ENCODE measurements at regions not wholly inside any gene's neighbourhood (a gene's known extent, or its start where the extent isn't known, plus 50 kb on each side); places are given as distances from the start of the nearest gene placed in this dataset.
"Not testable (repeated sequence)": the region's sequence is repeated elsewhere in the genome, so short reads cannot be mapped to it uniquely, and the experiment has no call there.

- no peaks in the 10 kb centered on the region for H3K36me3 Mint-ChIP-seq (ENCODE audit: low read depth)
- H3K27me3 Mint-ChIP-seq: no peaks in the 10 kb centered on the region
- no peak overlapping the region for H3K27ac Mint-ChIP-seq
- intact Hi-C loops (cut with DNase I, micrococcal nuclease): no loop called here
- H3K9me3 Mint-ChIP-seq (ENCODE audit: low read depth): peaks cover 8% of the 10 kb centered on the region
- DNase-seq (no peak), ATAC-seq (no peak)
- ChIA-PET CTCF (no interaction called here), POLR2A (no interaction called here)
- no peak overlapping the region for H3K4me3 Mint-ChIP-seq
- H3K4me1 Mint-ChIP-seq: no peaks in the 10 kb centered on the region
Measured at GRCh38 chr14:82785756-82786482, 1252.3 kb upstream of the SEL1L start.

- intact Hi-C loops (cut with DNase I, micrococcal nuclease): no loop called here
- no peak for ATAC-seq
- H3K27me3 Mint-ChIP-seq: no peaks in the 10 kb centered on the region
- CTCF ChIA-PET: no interaction called here
- H3K9me3 Mint-ChIP-seq (ENCODE audit: low read depth): peaks cover 5% of the 10 kb centered on the region
- H3K4me1 Mint-ChIP-seq: no peaks in the 10 kb centered on the region
- no peak overlapping the region for H3K27ac Mint-ChIP-seq
- POLR2A ChIA-PET: no interaction called here
- no peak for DNase-seq
- no peak overlapping the region for H3K4me3 Mint-ChIP-seq
- H3K36me3 Mint-ChIP-seq (ENCODE audit: low read depth): no peaks in the 10 kb centered on the region
Measured at GRCh38 chr14:82786483-82786880, 1252.8 kb upstream of the SEL1L start.

GRCh38 chr14:82796086-82796485, 1262.4 kb upstream of the SEL1L start:
- ATAC-seq (no peak), DNase-seq (no peak)
- Mint-ChIP-seq H3K4me3 (no peak overlapping the region), H3K4me1 (no peaks in the 10 kb centered on the region), H3K27ac (no peak overlapping the region), H3K9me3 (ENCODE audit: low read depth) (no peaks in the 10 kb centered on the region), H3K36me3 (ENCODE audit: low read depth) (no peaks in the 10 kb centered on the region), H3K27me3 (no peaks in the 10 kb centered on the region)
- POLR2A ChIA-PET: no interaction called here
- CTCF ChIA-PET: no interaction called here
- intact Hi-C loops (cut with DNase I, micrococcal nuclease): no loop called here

GRCh38 chr14:82798276-82798675, 1264.6 kb upstream of the SEL1L start:
- H3K9me3 Mint-ChIP-seq (ENCODE audit: low read depth): no peaks in the 10 kb centered on the region
- ChIA-PET CTCF (no interaction called here), POLR2A (no interaction called here)
- H3K4me3 Mint-ChIP-seq: no peak overlapping the region
- intact Hi-C loops (cut with DNase I, micrococcal nuclease): no loop called here
- H3K27ac Mint-ChIP-seq: no peak overlapping the region
- ATAC-seq (no peak), DNase-seq (no peak)
- H3K27me3 Mint-ChIP-seq: no peaks in the 10 kb centered on the region
- no peaks in the 10 kb centered on the region for H3K4me1 Mint-ChIP-seq
- no peaks in the 10 kb centered on the region for H3K36me3 Mint-ChIP-seq (ENCODE audit: low read depth)

- ChIA-PET POLR2A (no interaction called here), CTCF (interaction anchor here (0.7 kb wide), 1 partner anchor 9 kb away, joined by 7 read pairs; no protein-coding TSS in a partner anchor)
- ATAC-seq (no peak), DNase-seq (no peak)
- H3K36me3 Mint-ChIP-seq (ENCODE audit: low read depth): no peaks in the 10 kb centered on the region
- no peaks in the 10 kb centered on the region for H3K4me1 Mint-ChIP-seq
- H3K27ac Mint-ChIP-seq: no peak overlapping the region
- no peaks in the 10 kb centered on the region for H3K27me3 Mint-ChIP-seq
- peaks cover 4% of the 10 kb centered on the region for H3K9me3 Mint-ChIP-seq (ENCODE audit: low read depth)
- intact Hi-C loops (cut with DNase I, micrococcal nuclease): no loop called here
- H3K4me3 Mint-ChIP-seq: no peak overlapping the region
Measured at GRCh38 chr14:82805892-82806825, 1272.5 kb upstream of the SEL1L start.

GRCh38 chr14:82811246-82811645, 1277.6 kb upstream of the SEL1L start:
- ChIA-PET CTCF (no interaction called here), POLR2A (no interaction called here)
- no peak overlapping the region for H3K27ac Mint-ChIP-seq
- no peaks in the 10 kb centered on the region for H3K4me1 Mint-ChIP-seq
- no peak overlapping the region for H3K4me3 Mint-ChIP-seq
- ATAC-seq: no peak
- intact Hi-C loops (cut with DNase I, micrococcal nuclease): no loop called here
- no peak for DNase-seq
- no peaks in the 10 kb centered on the region for H3K27me3 Mint-ChIP-seq
- H3K9me3 Mint-ChIP-seq (ENCODE audit: low read depth): peaks cover 4% of the 10 kb centered on the region
- H3K36me3 Mint-ChIP-seq (ENCODE audit: low read depth): no peaks in the 10 kb centered on the region

- H3K4me3 Mint-ChIP-seq; intact Hi-C loops (cut with DNase I, micrococcal nuclease); H3K4me1 Mint-ChIP-seq; CTCF ChIA-PET; POLR2A ChIA-PET; H3K36me3 Mint-ChIP-seq (ENCODE audit: low read depth); DNase-seq; H3K27ac Mint-ChIP-seq; ATAC-seq; H3K9me3 Mint-ChIP-seq (ENCODE audit: low read depth); H3K27me3 Mint-ChIP-seq: not testable (repeated sequence)
Measured at GRCh38 chr14:82814339-82814738, 1280.7 kb upstream of the SEL1L start.

- no peaks in the 10 kb centered on the region for H3K36me3 Mint-ChIP-seq (ENCODE audit: low read depth)
- H3K27ac Mint-ChIP-seq: no peak overlapping the region
- no peaks in the 10 kb centered on the region for H3K4me1 Mint-ChIP-seq
- H3K9me3 Mint-ChIP-seq (ENCODE audit: low read depth): peaks cover 4% of the 10 kb centered on the region
- intact Hi-C loops (cut with DNase I, micrococcal nuclease): no loop called here
- ATAC-seq (no peak), DNase-seq (no peak)
- CTCF ChIA-PET: no interaction called here
- no peak overlapping the region for H3K4me3 Mint-ChIP-seq
- H3K27me3 Mint-ChIP-seq: no peaks in the 10 kb centered on the region
- POLR2A ChIA-PET: no interaction called here
Measured at GRCh38 chr14:82830596-82830995, 1296.9 kb upstream of the SEL1L start.

- H3K27me3 Mint-ChIP-seq: no peaks in the 10 kb centered on the region
- DNase-seq (no peak), ATAC-seq (no peak)
- H3K9me3 Mint-ChIP-seq (ENCODE audit: low read depth): peaks cover 6% of the 10 kb centered on the region
- ChIA-PET CTCF (no interaction called here), POLR2A (no interaction called here)
- no peak overlapping the region for H3K4me3 Mint-ChIP-seq
- no peaks in the 10 kb centered on the region for H3K36me3 Mint-ChIP-seq (ENCODE audit: low read depth)
- intact Hi-C loops (cut with DNase I, micrococcal nuclease): no loop called here
- no peak overlapping the region for H3K27ac Mint-ChIP-seq
- H3K4me1 Mint-ChIP-seq: no peaks in the 10 kb centered on the region
Measured at GRCh38 chr14:82836256-82836950, 1302.8 kb upstream of the SEL1L start.

GRCh38 chr14:82837611-82838140, 1304.0 kb upstream of the SEL1L start:
- no peak overlapping the region for H3K4me3 Mint-ChIP-seq
- POLR2A ChIA-PET: no interaction called here
- no peaks in the 10 kb centered on the region for H3K27me3 Mint-ChIP-seq
- peaks cover 6% of the 10 kb centered on the region for H3K9me3 Mint-ChIP-seq (ENCODE audit: low read depth)
- intact Hi-C loops (cut with DNase I, micrococcal nuclease): no loop called here
- H3K36me3 Mint-ChIP-seq (ENCODE audit: low read depth): no peaks in the 10 kb centered on the region
- H3K27ac Mint-ChIP-seq: no peak overlapping the region
- ATAC-seq: no peak
- no peak for DNase-seq
- CTCF ChIA-PET: no interaction called here
- H3K4me1 Mint-ChIP-seq: no peaks in the 10 kb centered on the region

- intact Hi-C loops (cut with DNase I, micrococcal nuclease): no loop called here
- H3K9me3 Mint-ChIP-seq (ENCODE audit: low read depth): peaks cover 2% of the 10 kb centered on the region
- no peaks in the 10 kb centered on the region for H3K36me3 Mint-ChIP-seq (ENCODE audit: low read depth)
Measured at GRCh38 chr14:82850576-82850975, 1316.9 kb upstream of the SEL1L start.

More at GRCh38 chr14:82850576-82850975, 1316.9 kb upstream of the SEL1L start:
- ATAC-seq (no peak), DNase-seq (no peak)
- Mint-ChIP-seq H3K4me3 (no peak overlapping the region), H3K27me3 (no peaks in the 10 kb centered on the region), H3K27ac (no peak overlapping the region), H3K4me1 (no peaks in the 10 kb centered on the region)
- ChIA-PET POLR2A (no interaction called here), CTCF (no interaction called here)
